Natural killer cell treated with Interleukin-12 subunit alpha and Interleukin-12 subunit beta and Interleukin-15 and Interleukin-18, amount 100 ng/mL, for 72 hours (primary cell): ENCODE measurements at regions not wholly inside any gene's neighbourhood (a gene's known extent, or its start where the extent isn't known, plus 50 kb on each side); places are given as distances from the start of the nearest gene placed in this dataset.

Experiments
- ATAC-seq, 2 donors: fragments of 150-1000 bp; cut with Tn5 transposase in 1 of 2; sonication (Bioruptor Pico), chemical (Tn5 transposase) in 1 of 2; 2 replicates each; pipeline ENCODE4 v1.10.0; 2021
- DNase-seq: peaks from one replicate; pipeline ENCODE4 v3.0.0; 2022; ENCODE audit warnings: low spot score
- H3K27ac Mint-ChIP-seq, 2 donors: 1 replicate in 1 of 2; 2 replicates in 1 of 2; pipeline ENCODE4 v1.8.0; 2022; ENCODE audit warnings: mixed read lengths in 2 of 2, mild to moderate bottlenecking in 1 of 2, moderate library complexity in 1 of 2
- H3K27me3 Mint-ChIP-seq, 2 donors: 1 replicate in 1 of 2; 2 replicates in 1 of 2; pipeline ENCODE4 v1.8.0; 2022; ENCODE audit warnings: mixed read lengths in 2 of 2
- H3K36me3 Mint-ChIP-seq: one replicate; pipeline ENCODE4 v1.8.0; 2022; ENCODE audit warnings: mixed read lengths
- H3K4me1 Mint-ChIP-seq, 2 donors: 1 replicate in 1 of 2; 2 replicates in 1 of 2; pipeline ENCODE4 v1.8.0; 2022; ENCODE audit warnings: low read depth in 2 of 2, mixed read lengths in 2 of 2, mild to moderate bottlenecking in 1 of 2
- H3K4me3 Mint-ChIP-seq: one replicate; pipeline ENCODE4 v1.8.0; 2022; ENCODE audit warnings: mixed read lengths
- H3K9me3 Mint-ChIP-seq: 2 replicates; pipeline ENCODE4 v1.8.0; 2022; ENCODE audit warnings: mixed read lengths

DNA sequence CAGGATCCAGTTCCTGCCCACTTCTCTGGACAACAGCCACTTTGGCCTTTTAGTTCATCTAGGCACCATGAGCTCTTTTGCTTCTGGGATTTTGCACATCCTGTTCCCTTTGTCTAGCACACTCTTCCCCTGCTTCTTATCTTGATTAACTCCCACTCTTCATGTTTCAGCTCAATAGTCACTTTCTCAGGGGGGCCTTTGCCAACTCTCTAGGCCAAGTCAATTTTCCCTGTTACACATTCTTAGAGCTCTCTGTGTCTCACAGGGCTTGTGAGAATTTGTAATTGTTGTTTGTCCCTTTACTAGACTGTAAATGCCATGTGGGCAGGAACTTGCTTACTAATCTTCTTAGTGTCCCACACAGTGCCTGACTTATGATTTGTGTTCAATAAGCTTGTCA lies 58.1 kb upstream of the EPB41L1 start:
- H3K4me3 Mint-ChIP-seq = no peak overlapping the region
- H3K36me3 Mint-ChIP-seq = peaks cover 4% of the 10 kb centered on the region
- H3K27me3 Mint-ChIP-seq = peaks cover 13 to 21% of the 10 kb centered on the region in 2 donors
- ATAC-seq (no peak), DNase-seq (no peak)
- no peak overlapping the region for H3K27ac Mint-ChIP-seq
- H3K9me3 Mint-ChIP-seq = no peaks in the 10 kb centered on the region
- H3K4me1 Mint-ChIP-seq = peaks cover 6 to 9% of the 10 kb centered on the region in 2 donors

DNA sequence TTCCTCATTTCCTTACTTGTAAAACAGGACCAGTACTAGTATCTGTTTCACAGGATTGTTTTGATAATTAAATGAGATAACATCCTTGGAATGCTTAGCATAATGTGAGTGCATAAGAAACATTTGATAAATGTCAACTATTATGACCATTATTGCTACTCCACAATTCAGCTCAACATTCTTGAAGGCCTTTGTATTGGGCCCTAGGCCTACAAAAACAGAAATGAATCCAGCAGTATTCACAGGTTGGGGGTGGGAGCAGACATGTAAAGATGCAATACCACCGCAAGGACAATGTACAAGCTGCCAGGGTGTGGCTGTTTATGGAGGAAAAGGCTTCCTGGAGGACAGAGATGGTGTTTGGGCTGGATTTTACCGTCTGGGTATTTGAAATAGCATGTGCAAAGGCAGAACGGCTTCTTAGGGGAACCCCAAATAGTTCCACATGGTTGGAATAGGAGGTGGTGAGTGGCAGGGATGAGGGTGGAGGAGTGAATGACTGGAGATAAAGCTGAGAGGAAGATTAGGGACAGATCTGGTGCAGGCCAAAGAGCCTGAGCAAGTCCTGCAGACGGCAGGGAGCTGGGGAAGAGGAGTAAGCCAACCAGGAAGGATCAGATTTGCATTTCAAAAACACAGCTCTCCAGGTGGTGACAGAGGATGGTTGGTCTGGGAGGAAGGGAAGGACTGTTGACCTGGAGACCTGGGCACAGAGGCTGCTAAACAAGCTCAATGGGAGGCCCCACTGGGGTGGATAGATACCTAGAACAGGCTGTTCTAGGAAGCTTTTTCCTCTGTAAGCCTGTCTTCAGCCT lies 57.0 kb upstream of the EPB41L1 start:
- ATAC-seq (no peak), DNase-seq (no peak)
- H3K9me3 Mint-ChIP-seq = no peaks in the 10 kb centered on the region
- peaks cover 4% of the 10 kb centered on the region for H3K36me3 Mint-ChIP-seq
- no peak overlapping the region for H3K27ac Mint-ChIP-seq
- no peak overlapping the region for H3K4me3 Mint-ChIP-seq
- H3K27me3 Mint-ChIP-seq = peaks cover 10 to 16% of the 10 kb centered on the region in 2 donors
- peaks cover 6 to 9% of the 10 kb centered on the region in 2 donors for H3K4me1 Mint-ChIP-seq

- DNase-seq = no peak
- Mint-ChIP-seq H3K4me1 (peaks cover 0 to 4% of the 10 kb centered on the region in 2 donors), H3K9me3 (no peaks in the 10 kb centered on the region), H3K27me3 (peaks cover 5 to 9% of the 10 kb centered on the region in 2 donors), H3K4me3 (no peak overlapping the region), H3K27ac (no peak overlapping the region), H3K36me3 (no peaks in the 10 kb centered on the region)
- no peak for ATAC-seq
These were observed 56.2 kb upstream of the EPB41L1 start for GRCh38 chr20:36098364-36098763.

DNA sequence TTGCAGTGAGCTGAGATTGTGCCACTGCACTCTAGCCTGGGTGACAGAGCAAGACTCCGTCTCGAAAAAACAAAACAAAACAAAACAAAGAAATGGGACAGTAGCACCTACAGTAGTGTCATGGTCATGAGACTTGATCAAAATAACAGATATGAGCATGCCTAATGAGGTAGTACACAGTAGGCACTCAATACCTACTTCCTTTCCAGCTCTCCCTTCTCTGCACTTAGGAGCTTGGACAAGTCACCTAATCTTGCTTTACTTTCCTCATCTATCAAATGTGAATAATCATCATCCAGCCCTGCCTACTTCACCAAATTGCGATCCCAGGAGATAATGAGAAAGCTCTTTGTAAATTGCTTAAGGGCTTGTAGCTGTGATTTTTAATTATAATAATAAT lies 55.4 kb upstream of the EPB41L1 start:
- Mint-ChIP-seq H3K4me1 (peaks cover 0 to 4% of the 10 kb centered on the region in 2 donors), H3K27ac (no peak overlapping the region), H3K9me3 (no peaks in the 10 kb centered on the region), H3K27me3 (peaks cover 4 to 6% of the 10 kb centered on the region in 2 donors), H3K36me3 (no peaks in the 10 kb centered on the region), H3K4me3 (no peak overlapping the region)
- DNase-seq (no peak), ATAC-seq (no peak)

DNA sequence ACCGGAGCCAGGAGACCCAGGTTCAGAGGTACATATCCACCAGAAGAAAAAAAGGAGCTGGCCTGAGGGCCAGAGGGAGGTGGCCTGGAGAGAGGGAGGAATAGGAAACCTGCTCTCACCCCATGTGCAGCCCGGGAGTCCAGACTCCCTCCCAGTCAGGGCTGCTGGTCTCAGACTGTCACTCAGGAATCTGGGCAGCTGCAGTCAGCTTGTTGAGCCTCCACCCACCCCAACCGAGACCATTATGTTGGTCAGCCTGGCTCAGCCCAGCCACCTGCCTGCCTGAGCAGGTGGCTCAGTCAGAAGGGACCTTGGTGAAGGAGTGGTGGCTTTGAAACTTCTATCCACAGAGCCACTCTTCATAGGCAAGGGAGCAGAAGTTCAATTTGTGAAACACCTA lies 53.3 kb upstream of the EPB41L1 start:
- ATAC-seq = no peak
- H3K36me3 Mint-ChIP-seq = no peaks in the 10 kb centered on the region
- H3K4me3 Mint-ChIP-seq = no peak overlapping the region
- no peak overlapping the region for H3K27ac Mint-ChIP-seq
- no peaks in the 10 kb centered on the region for H3K9me3 Mint-ChIP-seq
- H3K4me1 Mint-ChIP-seq = peaks cover 0 to 3% of the 10 kb centered on the region in 2 donors
- DNase-seq = no peak
- peaks cover 0 to 4% of the 10 kb centered on the region in 2 donors for H3K27me3 Mint-ChIP-seq

- Mint-ChIP-seq H3K27ac (no peak overlapping the region), H3K9me3 (no peaks in the 10 kb centered on the region), H3K4me1 (peaks cover 0 to 3% of the 10 kb centered on the region in 2 donors), H3K4me3 (no peak overlapping the region), H3K27me3 (peaks cover 0 to 4% of the 10 kb centered on the region in 2 donors), H3K36me3 (no peaks in the 10 kb centered on the region)
- no peak for DNase-seq
- no peak for ATAC-seq
These were observed 52.2 kb upstream of the EPB41L1 start for GRCh38 chr20:36102306-36102705.

DNA sequence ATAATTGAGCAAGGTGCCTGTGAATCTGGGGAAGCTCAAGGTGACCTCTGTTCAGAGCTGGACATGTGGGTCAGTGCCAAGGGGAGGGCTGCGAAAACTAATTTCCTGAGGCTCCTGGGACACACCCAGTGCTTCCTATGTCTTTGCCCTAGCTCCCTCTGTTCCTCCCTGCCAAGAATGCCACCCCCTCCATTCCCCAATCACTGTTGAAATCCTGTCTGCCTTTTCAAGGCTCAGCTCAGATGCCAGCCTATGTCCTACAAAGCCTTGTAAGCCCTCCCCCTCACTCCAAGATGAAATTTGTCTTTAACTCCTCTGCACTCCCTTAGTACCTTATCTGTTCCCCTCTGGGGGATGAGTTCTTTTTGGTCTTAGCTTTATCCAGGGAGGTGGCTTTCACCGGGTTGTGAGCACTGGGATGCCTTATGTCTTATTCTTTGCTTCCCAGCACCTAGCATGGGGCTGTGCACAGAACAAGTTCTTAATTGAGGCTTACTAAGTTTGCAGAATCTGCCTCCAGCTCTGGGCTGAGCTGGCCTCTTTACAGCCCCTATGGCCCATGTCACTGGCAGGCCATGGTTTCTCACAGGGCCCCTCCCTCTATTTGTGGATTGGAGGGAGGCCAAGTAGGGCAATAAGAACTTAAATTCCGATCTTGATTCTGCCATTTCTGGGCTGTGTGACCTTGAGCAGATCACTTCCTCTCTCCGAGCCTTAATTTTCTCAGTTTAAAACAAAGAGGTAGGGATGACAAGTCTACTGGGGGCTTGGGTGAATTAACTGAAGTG lies 51.5 kb upstream of the EPB41L1 start:
- Mint-ChIP-seq H3K36me3 (no peaks in the 10 kb centered on the region), H3K27me3 (peaks cover 0 to 4% of the 10 kb centered on the region in 2 donors), H3K9me3 (no peaks in the 10 kb centered on the region), H3K27ac (no peak overlapping the region), H3K4me1 (peaks cover 0 to 3% of the 10 kb centered on the region in 2 donors), H3K4me3 (no peak overlapping the region)
- no peak for ATAC-seq
- DNase-seq = no peak

GRCh38 chr20:36104244-36104643 lies 50.3 kb upstream of the EPB41L1 start:
- Mint-ChIP-seq H3K27me3 (peaks cover 0 to 4% of the 10 kb centered on the region in 2 donors), H3K4me1 (peaks cover 0 to 3% of the 10 kb centered on the region in 2 donors), H3K36me3 (no peaks in the 10 kb centered on the region), H3K27ac (no peak overlapping the region), H3K4me3 (no peak overlapping the region), H3K9me3 (no peaks in the 10 kb centered on the region)
- DNase-seq (no peak), ATAC-seq (no peak)
